ENCODE measurements at regions not wholly inside any gene's neighbourhood (a gene's known extent, or its start where the extent isn't known, plus 50 kb on each side); places are given as distances from the start of the nearest gene placed in this dataset.

DNA sequence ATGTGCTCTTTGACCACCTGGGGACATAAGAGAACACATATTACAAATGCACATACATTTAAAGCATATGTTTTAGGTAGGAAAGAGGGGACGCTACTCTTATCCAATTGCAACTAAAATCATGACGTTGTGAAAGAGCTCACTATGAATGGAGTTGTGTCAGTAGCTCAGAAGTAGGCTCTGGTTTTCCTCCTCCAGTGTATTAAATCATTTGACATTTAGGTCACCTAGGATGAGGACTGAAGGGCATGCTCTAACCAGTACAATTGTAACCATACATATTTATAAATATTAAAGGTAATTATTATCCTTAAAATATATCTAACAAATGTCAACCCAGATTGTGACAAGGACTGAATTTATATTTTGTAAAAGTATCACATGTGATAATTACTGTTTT lies 389.0 kb downstream of the KLF12 start:
- DNase-seq (ENCODE audit: low read depth) = no peak

DNA sequence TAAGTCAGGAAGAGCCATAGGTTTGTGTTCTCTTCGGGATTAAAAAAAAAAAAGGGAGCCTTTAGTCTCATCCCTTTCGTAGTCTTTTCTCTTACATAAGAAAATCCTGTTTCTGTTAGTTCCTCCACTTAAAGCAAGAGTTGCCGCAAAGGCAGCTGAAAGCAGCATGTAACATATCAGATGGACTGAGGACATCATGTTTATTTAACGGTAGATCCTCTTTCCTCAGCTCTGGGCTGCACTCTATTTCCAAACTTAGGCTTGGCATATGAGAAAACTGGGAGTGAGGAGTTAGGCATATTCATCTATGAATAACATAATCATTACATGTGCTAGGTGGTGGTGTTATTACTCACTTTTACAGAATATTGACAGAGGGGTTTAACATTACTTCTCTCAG lies 391.2 kb downstream of the KLF12 start:
- DNase-seq (ENCODE audit: low read depth) = no peak

DNA sequence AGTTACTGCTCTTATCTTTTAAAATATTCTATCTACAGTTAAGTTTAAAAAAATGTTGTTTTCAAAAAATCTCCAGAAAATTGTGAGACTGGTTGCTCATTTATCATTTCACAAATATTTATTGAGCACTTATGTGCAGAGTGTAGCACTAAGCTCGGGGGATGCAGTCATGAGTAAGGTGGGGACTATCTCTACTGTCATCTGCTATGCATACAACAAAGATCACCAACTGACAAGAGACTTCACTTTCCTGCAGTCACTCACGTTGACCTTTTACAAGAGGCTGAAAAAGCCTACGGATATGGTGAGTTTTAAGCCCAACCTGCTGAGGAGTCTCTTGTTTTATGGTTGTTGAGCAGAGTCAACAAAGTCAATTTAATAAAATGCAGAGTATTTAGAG lies 392.5 kb downstream of the KLF12 start:
- no peak for DNase-seq (ENCODE audit: low read depth)

DNA sequence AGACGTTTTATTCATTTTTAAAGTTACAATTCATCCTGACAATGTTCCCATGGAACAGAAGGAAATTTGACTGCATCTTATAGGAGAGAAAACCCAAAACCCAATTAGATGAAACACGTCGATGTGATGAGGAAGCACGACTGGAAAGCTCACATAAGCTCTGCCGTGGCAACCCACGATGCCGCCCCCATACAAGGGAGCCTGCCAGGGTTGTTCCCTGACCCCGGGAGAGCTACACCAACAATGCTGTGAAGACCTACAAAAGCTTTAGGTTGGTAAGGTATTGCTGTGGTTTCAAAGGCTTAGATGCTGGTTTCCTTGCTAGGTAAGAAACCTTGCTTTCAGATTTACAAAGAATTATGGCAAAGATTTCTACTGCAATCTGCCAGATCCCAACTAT lies 393.1 kb downstream of the KLF12 start:
- no peak for DNase-seq (ENCODE audit: low read depth)

DNA sequence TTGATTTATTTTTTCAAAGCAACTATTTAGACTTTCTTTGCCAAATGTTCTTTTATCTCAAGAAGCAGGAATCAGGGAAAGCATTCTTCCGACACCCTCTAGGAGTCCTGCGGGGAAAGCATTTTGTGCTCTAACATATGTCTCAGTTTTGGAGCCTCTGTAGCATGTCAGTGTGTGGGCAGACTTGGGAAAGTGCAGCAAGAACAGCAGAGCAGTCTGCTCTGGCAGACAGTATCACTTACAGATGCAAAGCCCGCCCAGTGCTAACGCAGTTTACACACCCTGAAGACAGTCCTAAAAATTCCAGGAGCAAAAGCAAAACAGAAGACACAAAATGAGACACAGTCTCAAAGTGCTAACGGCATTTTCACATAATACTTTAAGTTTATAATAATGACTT lies 393.5 kb downstream of the KLF12 start:
- DNase-seq (ENCODE audit: low read depth) = no peak

DNA sequence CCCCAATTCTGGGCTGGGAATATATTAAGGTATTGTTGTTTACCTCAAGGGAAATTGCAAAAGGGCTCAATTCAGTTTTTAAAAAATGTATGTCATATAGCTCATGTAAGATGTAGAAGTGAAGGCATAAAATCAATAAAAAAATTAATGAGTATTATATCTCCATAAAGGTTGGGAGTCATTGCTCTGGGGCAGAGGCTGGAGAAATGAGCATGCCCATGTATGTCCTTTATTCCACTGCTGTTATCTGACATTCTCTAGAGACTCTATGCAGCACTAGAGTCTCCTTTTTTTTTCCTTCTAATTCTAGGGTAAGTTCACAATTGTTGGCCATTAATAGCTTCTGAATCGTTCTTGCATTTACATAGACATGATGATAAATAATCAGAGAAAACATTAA lies 394.8 kb downstream of the KLF12 start:
- no peak for DNase-seq (ENCODE audit: low read depth)

DNA sequence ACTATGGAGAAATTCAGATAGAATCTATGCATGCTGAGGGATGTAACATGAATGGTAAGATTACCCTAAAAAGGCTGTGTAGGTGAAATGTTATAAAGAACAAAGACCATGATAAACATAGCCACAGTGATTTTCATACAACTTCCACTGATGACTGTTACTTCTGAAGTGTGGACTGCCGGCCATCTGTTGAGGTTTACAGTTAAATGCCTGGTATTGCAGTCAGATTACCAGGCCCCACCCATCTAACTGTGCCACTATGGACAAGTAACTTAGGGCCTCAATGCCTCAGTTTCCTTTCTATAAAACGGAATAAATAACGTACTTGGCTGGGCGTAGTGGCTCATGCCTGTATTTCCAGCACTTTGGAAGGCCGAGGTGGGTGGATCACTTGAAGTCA lies 395.6 kb downstream of the KLF12 start:
- DNase-seq (ENCODE audit: low read depth) = no peak

DNA sequence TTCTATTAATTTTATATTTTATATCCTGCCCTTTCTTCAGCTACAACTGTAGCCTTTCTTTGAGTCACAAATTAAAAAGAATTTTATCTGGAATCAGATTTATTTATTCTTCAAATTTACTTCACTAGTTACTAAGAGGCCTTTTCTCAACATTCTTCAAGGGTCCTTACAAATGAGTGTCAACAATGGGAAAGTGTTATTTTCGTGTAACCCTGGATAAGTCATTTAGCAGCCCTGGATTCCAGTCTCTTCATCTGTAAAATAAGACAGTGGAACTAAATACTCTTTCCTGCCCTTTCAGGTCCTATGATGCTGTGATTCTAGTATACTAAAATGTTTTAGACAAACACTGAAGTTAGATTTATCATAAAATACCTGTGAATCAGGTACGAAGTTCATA lies 397.0 kb downstream of the KLF12 start:
- DNase-seq (ENCODE audit: low read depth) = no peak

DNA sequence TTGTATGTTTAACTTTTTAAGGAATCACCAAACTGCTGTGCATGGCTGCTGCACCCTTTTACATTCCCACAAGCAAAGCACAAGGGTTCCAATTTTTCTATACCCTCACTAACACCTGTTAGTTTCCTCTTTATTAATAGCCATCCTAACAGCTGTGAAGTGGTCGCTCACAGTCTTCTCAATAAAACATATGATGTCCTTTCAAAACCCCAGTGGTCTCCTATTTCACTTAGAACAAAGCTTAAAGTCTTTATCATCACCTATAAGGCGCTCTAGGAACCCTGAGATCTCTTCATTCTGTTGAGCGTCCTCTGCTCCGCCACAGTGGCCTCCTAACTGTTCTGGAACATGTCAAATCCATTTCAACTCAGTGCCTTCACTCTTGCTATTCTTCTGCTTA lies 400.5 kb downstream of the KLF12 start:
- no peak for DNase-seq (ENCODE audit: low read depth)

DNA sequence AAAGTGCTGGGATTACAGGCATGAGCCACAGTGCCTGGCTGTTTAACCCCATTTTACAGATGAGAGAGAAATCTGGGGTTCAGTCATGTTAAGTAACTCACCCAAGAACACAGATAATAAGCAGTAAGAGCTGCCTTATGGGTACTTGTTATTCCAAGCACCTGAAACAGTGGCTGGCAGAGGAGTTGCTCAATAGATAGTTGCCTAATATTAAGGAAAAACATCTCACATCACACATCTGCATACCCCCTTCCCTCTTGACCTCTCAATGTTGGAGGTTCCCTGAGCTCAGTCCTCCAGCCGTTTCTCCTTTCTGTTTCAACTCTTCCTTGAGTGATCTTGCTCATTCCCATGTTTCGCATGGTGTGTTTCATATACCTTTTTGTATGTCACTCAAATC lies 401.9 kb downstream of the KLF12 start:
- no peak for DNase-seq (ENCODE audit: low read depth)

DNA sequence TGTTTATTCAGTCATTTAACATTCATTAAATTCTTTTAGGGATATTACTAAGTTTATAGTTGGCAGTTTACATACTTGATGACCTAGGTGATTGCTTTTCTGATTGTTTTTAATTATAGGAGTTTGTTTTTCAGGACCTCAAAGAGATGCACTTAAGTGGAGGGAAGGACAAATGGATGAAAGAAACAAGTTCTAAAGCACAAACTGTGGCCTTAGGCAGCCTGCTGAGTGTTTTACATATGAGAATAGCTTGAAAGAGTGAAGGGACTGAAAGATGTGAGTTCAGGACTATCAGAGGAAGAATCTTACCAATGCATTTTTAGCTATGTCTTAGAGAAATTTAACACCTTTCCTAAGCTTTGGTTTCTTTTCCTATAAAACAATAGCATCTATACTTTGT lies 402.6 kb downstream of the KLF12 start:
- DNase-seq (ENCODE audit: low read depth) = no peak

DNA sequence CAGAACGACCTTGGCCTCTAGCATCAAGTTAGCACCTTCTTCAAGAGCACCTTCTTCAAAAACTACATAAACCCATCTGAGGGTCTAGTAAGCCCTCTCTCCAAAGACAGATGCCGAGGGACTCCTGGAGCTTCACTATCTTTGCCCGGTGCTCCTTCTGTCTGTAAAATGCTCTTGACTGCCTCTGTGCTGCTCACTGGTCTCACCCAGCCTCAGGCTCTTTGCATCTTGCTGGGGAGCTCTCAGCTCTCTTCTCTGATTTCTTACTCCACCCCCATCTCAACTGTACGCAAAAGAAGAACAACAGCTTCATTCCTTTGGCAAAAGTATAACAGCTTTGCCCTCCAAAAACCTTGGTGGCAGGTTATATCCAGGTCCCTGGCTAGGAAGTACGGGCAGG lies 404.2 kb downstream of the KLF12 start:
- no peak for DNase-seq (ENCODE audit: low read depth)

DNA sequence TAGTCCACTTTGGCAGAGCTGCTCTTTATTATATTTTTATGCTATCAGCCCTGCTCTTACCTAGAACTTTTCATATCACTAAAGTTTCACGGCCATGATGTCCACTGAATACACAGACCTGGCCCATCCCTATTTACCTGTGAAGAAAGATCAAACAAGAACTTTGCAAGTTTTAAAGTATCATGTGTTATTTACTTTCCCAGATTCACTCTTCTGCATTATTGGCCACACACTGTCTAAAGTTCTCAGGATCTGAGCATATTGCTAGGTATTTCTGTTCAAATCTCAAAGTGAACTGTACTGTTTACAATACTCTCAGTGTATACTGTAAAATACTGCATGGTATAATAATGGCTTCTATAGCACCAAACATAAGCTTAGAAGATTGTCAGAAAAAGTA lies 405.2 kb downstream of the KLF12 start:
- DNase-seq (ENCODE audit: low read depth) = no peak

DNA sequence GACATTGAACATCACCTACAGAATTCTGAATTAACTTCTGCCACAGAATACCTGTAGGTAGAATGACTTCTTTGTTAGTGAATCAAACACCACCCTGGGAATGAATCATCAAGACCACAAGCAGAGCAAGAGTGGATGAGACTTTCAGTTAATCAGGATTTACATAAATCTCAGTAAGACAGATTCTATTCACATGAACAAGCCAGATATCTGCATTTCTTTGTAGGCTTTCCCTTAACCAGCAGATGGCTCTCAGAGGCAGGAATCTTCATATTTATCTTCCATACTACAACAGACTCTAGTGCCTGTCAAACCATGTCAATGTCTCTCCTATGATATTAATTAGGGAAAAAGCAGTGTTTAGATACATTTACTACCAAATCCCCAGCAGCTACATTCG lies 412.1 kb downstream of the KLF12 start:
- no peak for DNase-seq (ENCODE audit: low read depth)

DNA sequence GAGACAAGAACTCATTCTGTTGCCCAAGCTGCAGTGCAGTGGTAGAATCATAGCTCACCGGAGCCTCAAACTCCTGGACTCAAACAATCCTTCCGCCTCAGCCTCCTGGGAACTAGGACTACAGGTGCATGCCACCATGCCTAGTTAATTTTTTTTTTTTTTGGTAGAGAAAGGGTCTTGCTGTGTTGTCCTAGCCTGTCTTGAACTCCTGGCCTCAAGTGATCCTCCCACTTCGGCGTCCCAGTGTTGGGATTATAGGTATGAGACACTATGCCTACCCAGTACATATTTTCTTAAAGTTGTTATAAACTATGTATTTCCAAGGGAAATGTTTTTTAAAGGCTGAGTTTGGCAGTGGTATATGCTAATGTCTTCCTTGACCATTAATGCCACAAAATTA lies 412.6 kb downstream of the KLF12 start:
- no peak for DNase-seq (ENCODE audit: low read depth)

DNA sequence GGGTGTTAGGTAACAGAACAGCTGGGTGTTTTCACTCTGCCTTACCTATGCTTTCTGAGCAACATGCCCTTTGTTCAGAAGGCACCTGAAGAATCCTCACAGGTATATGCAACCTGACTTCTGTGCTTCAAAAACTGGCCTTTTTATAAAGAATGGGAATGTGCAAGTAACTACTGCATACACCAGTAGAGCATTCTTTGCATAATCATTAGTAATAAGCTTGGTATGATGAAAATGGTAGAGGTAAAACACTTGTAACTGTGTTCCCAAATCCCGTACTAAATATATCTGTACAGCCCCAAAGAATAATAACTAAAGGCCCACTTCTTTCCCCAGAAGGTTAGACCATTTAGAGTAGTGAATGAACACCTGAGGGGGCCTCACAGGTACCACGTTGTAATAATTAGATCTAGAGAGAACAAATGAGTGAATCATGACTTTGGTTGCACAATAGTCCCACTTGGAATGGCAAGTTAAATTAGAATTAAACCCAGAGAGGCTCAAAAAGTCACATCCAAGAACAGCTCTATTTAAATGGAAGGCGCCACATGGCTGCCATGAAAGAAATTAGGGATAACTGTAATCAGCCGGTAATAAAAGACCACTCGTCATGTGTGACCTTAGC lies 413.9 kb downstream of the KLF12 start:
- DNase-seq (ENCODE audit: low read depth) = no peak

DNA sequence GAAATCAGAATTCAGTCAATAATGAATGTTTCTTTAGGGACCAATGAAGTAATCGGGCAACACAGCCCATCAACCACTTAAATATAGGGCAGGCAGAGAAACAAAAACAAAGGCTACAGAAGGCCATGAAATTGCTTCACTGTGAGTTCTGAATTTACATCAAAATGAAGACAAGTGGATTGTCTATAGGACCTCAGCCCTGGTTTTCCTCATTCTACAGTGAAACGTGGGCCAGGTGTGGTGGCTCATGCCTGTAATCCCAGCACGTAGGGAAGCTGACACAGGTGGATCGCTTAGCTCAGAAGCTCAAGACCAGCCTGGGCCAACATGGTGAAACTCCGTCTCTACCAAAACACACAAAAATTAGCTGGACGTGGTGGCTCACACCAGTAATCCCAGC lies 416.0 kb downstream of the KLF12 start:
- DNase-seq (ENCODE audit: low read depth) = no peak

DNA sequence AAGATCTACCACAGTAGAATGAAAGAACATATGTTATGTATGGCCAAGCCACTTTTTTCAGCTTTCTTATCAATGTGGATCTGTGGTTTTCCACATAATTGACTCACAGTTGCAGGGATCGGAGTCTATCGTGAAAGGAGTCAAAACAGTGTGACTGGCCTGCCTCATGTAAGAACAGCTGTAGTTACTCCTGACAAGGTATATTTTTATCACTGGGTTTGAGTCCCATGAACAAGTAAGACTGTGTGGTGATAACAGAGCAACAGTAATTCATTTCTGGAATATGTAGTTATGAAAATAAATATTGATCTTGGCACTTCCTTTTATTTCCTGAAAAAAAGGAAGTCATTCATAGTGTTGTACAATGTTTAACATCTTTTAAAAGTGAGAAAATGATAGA lies 416.6 kb downstream of the KLF12 start:
- DNase-seq (ENCODE audit: low read depth) = no peak

DNA sequence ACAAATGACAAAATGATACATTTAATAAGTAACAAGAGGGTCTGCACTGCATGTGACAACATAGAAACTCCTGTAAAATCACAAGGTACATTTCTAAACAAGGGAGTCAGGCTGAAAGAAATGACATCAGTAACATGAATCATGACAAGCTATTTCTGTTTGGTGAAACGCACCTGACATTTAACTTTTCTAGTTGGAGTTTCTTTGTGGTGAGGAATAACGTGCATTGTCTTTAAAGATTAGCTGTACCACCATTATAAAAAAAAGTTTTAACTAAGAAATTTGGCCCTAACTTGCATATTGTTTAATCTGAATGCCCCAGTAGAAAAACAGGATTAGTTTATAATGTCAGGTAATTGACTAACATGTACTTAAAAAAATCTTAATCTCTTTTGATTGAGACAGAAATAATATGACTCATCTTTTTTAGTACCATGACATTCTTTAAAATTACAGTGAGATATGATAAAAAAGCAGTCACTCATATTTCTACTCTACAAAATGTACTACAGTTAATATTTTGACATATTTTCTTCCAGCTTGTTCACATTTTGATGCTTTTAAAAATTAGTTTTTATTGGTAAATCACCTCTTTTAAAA lies 418.2 kb downstream of the KLF12 start:
- DNase-seq (ENCODE audit: low read depth) = no peak

DNA sequence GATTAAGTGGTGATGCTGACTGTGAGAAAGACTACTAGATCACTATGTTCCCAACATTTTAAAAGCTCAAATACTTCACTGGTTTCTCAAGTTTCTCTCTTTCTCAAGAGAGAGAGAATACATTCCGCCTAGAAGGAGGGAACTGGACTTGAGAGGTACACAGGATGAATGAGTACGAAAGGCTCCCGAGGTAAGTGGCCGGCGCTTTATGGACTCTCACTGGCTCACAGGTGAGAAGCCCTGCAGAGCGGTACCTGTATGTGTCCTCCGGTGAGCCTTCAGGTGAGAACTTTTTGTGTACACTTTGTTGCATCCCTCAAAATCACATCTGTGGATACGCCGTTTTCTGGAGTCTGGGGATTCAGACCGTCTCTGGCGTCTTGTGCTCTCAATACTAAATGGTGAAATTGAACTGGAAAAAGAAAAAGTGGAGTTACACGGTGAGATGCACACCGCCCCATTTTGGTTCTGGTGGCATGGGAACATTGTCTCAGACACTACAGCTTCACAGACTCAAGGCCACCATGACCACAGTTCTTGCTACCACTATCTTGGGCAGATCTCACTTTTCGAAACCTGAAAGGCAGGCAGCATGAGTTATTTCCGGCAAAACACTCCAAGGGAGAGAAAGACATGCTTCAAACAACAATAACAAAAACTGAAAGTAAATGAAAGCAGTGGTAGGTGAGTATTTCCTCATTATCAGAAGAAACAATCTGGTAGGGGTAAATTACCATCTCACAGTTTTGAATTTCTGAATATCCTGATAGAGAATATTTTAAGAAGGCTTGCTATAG lies 418.9 kb downstream of the KLF12 start:
- no peak for DNase-seq (ENCODE audit: low read depth)

DNA sequence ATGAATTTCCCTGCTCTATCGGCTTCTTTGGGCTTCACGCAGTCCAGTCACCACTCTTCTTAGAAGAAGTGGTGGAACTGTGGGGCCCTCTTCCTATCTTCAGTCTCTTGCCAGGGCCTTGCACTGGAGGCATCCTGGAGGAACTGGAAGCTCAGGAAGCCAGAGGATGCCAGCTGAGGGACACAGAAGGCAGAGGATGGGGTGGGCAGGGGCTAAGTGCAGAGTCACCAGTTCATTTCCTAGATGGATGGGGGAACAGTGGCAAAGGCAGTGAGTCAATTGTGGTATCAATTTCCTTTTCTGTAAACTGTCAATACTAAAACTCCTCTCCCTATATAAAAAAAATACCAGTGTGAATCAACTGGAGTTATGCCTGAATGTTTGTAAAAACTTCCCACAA lies 419.7 kb downstream of the KLF12 start:
- DNase-seq (ENCODE audit: low read depth) = no peak

DNA sequence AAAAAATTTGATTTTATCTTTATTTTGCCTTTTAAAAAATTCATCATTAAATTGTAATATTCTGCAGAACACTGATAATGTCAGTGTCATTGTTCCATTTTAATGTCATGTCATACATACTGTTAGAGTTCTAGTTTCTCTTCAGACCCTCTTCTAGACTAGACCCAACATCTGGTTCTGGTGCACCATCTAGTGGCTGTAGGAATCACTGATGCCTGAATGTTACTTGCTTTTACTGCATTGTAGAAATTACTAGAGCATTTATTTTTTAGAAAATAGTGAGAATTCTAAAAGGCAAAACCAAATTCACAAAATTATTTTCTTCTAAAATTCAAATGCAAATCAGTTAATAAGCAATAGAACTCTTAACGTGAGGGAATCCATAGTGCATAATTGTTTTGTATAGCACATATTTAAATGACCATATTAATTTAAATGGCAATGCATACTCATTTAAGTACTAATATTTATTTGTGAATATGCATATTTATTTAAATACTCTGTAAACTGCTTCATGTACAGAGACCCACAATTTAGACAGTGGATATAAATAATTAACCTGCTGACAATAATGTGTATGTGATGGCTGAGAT lies 425.7 kb downstream of the KLF12 start:
- no peak for DNase-seq (ENCODE audit: low read depth)

DNA sequence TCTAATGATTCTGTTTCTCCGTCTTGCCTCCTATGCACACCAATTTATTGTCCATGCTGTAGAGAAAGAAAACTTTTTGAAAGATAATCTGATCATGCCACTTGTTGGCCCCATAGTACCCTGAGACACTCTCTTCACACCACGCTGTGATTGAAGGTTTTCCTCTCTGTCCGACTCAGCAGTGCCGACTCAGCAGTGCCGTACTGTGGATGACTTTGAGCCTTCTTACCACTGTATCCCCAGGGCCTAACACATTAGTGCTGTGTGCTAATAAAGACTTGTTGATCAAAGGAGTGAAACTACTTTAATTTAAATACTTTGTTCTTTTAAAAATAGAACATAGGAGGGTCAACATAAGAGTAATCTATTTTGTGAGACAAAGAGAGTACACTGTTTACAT lies 429.6 kb downstream of the KLF12 start:
- no peak for DNase-seq (ENCODE audit: low read depth)
